Lower leg skin (tissue), 4 donors: ENCODE measurements at regions not wholly inside any gene's neighbourhood (a gene's known extent, or its start where the extent isn't known, plus 50 kb on each side); places are given as distances from the start of the nearest gene placed in this dataset.

Experiments used
- DNase-seq, 2 donors: peaks; one replicate each; pipeline ENCODE4 v3.0.0-alpha.2; 2019; ENCODE audit warnings: low spot score in 2 of 2
- H3K4me3 ChIP-seq: fragments of 200-600 bp; sonication (generic); 2 replicates; pipeline ENCODE4 v1.5.1; 2017; ENCODE audit warnings: mild to moderate bottlenecking, low read depth; ENCODE audit not compliant: poor library complexity, severe bottlenecking
- POLR2A ChIP-seq, 2 donors: fragments of 450-650 bp; IDR thresholded peaks; one replicate each; pipeline ENCODE4 v1.6.1; 2016 to 2017; ENCODE audit warnings: antibody characterized with exemption in 2 of 2, mild to moderate bottlenecking in 1 of 2, moderate library complexity in 1 of 2
- WGBS, 2 donors: methylation state at CpG; one replicate each; pipeline ENCODE4 v1.1.5; 2018; 5-methylcytosine and 5-hydroxymethylcytosine counted together
- intact Hi-C: fragments of 100-400 bp; cut with DNase I; formaldehyde crosslinking; loops from one replicate; pipeline ENCODE4 v1.15.0; 2023; ENCODE audit warnings: low total_unique reads
- TF ChIP-seq, protein P1 (sequence below), 3 donors: fragments of 450-650 bp; IDR thresholded peaks; one replicate each; pipeline ENCODE4 v1.5.1; 2016; ENCODE audit warnings: antibody characterized with exemption in 3 of 3, mild to moderate bottlenecking in 3 of 3, moderate library complexity in 2 of 3

GRCh38 chr5:92561411-92561959 lies 1019.5 kb downstream of the NR2F1-AS1 start:
- 68 to 69% methylated on average over 1 of the region's 1 CpG for WGBS, 2 donors
- intact Hi-C loops = no loop called here
- TF ChIP-seq, protein P1, sequence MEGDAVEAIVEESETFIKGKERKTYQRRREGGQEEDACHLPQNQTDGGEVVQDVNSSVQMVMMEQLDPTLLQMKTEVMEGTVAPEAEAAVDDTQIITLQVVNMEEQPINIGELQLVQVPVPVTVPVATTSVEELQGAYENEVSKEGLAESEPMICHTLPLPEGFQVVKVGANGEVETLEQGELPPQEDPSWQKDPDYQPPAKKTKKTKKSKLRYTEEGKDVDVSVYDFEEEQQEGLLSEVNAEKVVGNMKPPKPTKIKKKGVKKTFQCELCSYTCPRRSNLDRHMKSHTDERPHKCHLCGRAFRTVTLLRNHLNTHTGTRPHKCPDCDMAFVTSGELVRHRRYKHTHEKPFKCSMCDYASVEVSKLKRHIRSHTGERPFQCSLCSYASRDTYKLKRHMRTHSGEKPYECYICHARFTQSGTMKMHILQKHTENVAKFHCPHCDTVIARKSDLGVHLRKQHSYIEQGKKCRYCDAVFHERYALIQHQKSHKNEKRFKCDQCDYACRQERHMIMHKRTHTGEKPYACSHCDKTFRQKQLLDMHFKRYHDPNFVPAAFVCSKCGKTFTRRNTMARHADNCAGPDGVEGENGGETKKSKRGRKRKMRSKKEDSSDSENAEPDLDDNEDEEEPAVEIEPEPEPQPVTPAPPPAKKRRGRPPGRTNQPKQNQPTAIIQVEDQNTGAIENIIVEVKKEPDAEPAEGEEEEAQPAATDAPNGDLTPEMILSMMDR (IDR thresholded peaks at IDR 0.05) = no peak
- no peak for TF ChIP-seq POLR2A (IDR thresholded peaks at IDR 0.05)
- no peak for DNase-seq
- H3K4me3 ChIP-seq = no peak overlapping the region

DNA sequence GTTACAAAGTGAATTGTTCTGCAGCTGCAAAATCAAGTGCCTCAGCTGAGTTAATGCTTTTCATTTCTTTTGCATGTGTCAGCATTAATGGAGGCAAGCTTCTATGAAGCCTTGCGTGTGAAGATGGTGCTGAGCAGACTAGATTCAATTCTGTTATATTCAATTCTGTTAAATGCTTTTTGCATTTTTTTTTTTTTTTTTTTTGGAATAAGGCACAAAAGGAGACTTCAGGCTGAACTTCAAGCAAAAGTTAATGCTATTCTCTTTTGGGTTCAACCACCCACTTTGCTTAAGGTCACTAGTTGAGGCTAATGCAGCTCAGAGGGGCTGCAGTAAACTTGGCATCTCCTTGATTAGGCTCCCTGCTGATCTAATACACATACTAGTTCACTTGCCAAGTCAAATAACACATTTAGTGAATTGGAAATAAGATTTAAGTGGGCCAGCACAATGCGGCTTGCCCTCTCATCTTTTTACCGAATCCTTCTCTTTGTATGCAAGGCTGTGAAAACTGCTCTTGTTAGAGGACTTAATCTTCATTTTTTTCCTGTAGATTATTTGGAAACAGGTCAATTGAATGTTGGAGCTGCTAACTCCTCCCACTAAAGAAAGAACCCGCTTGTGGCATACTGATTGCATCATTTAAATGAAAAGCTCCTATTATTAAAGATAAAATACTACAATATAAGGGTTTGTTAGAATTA lies 1020.2 kb downstream of the NR2F1-AS1 start:
- DNase-seq = no peak
- WGBS, 2 donors = 60 to 70% methylated on average over 4 of the region's 4 CpGs
- intact Hi-C loops = no loop called here
- TF ChIP-seq POLR2A (IDR thresholded peaks at IDR 0.05) = no peak
- TF ChIP-seq, protein P1 (IDR thresholded peaks at IDR 0.05) = no peak
- no peak overlapping the region for H3K4me3 ChIP-seq

DNA sequence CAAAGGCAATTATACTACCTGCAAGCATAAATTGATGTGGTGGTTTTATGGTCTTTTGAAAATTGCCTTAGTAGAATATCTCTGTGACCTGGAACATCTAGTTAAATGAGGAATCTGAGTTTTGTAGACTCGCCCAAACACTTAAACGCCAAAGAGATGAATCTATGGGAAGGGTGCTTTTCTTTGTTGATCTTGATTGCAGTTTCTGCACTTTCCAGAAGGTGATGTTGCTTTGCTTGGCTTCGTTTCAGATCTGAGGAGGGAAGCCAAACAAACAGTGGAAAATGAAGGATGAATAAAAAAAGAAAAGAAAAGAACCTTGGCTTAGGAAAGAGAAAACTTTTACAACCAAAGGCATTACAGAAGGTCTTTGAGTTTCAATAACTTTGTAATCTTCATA lies 1021.2 kb downstream of the NR2F1-AS1 start:
- no peak overlapping the region for H3K4me3 ChIP-seq
- DNase-seq = no peak
- intact Hi-C loops = no loop called here
- 49 to 52% methylated on average over 3 of the region's 3 CpGs for WGBS, 2 donors
- no peak for TF ChIP-seq POLR2A (IDR thresholded peaks at IDR 0.05)
- TF ChIP-seq, protein P1 (IDR thresholded peaks at IDR 0.05) = no peak

DNA sequence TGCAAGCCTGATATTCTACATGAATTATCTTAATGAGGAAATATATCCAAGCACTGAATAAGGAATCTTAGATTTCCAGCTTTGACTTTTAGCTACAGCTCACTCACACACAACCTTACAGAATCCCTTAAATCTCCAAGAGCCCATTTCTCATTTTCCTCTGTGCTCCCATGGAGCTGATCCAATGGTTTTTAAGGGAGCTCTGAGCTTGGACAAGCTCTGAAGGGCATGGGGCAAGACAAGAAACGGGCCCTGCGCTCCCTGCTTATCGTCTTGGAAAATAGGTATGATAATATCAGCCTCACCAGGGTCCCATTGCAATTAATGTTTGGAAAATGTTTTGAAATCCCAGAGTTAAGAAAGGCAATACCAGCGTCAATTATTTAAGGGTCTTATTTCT lies 1021.7 kb downstream of the NR2F1-AS1 start:
- TF ChIP-seq, protein P1 (IDR thresholded peaks at IDR 0.05) = no peak
- no peak for TF ChIP-seq POLR2A (IDR thresholded peaks at IDR 0.05)
- intact Hi-C loops = no loop called here
- 89 to 92% methylated on average over 4 of the region's 4 CpGs for WGBS, 2 donors
- no peak overlapping the region for H3K4me3 ChIP-seq
- no peak for DNase-seq

DNA sequence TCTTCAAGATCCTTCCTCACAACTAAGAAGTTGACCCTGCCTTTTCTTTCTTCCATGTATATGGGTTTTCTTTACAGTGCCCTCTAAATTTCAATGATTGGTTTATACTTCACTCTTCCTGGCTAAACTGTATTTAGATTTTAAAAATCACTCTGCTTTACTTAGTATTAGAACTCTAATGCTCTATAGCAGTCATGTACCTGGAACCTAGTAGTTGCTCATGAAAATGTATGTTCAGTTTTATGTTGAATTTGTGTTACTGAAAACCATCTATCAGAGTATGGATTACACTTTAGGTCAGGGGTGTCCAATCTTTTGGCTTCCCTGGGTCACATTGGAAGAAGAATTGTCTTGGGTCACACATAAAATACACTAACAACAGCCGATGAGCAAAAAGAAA lies 1024.3 kb downstream of the NR2F1-AS1 start:
- no peak for TF ChIP-seq POLR2A (IDR thresholded peaks at IDR 0.05)
- TF ChIP-seq, protein P1 (IDR thresholded peaks at IDR 0.05) = no peak
- 88 to 100% methylated on average over 1 of the region's 1 CpG for WGBS, 2 donors
- no peak for DNase-seq
- intact Hi-C loops = no loop called here
- H3K4me3 ChIP-seq = no peak overlapping the region
